GM19397 (cell line): ENCODE measurements at regions not wholly inside any gene's neighbourhood (a gene's known extent, or its start where the extent isn't known, plus 50 kb on each side); places are given as distances from the start of the nearest gene placed in this dataset.

Experiments
- ATAC-seq: cut with Tn5 transposase; IDR thresholded peaks from one replicate; pipeline ENCODE4 v1.9.1; 2021; ENCODE audit warnings: mild to moderate bottlenecking, moderate library complexity; ENCODE audit not compliant: unreplicated experiment

- no peak for ATAC-seq
These were observed 818.8 kb upstream of the NR2F2 start for GRCh38 chr15:95511671-95512070.

- ATAC-seq: no peak
These were observed 817.6 kb upstream of the NR2F2 start for GRCh38 chr15:95512906-95513305.

GRCh38 chr15:95519887-95520286 lies 810.6 kb upstream of the NR2F2 start:
- ATAC-seq: no peak

- ATAC-seq: no peak
These were observed 810.0 kb upstream of the NR2F2 start for GRCh38 chr15:95520511-95520910.

GRCh38 chr15:95520922-95521321 lies 809.6 kb upstream of the NR2F2 start:
- no peak for ATAC-seq

- no peak for ATAC-seq
These were observed 808.0 kb upstream of the NR2F2 start for GRCh38 chr15:95522533-95522932.

- ATAC-seq: no peak
These were observed 801.6 kb upstream of the NR2F2 start for GRCh38 chr15:95528920-95529319.

- ATAC-seq: no peak
These were observed 793.9 kb upstream of the NR2F2 start for GRCh38 chr15:95536638-95537037.

- ATAC-seq: no peak
These were observed 791.8 kb upstream of the NR2F2 start for GRCh38 chr15:95538693-95539092.

- no peak for ATAC-seq
These were observed 789.2 kb upstream of the NR2F2 start for GRCh38 chr15:95541301-95541700.

- ATAC-seq: no peak
These were observed 781.2 kb upstream of the NR2F2 start for GRCh38 chr15:95549168-95549738.

GRCh38 chr15:95550702-95551101 lies 779.8 kb upstream of the NR2F2 start:
- ATAC-seq: no peak

- ATAC-seq: no peak
These were observed 774.3 kb upstream of the NR2F2 start for GRCh38 chr15:95556225-95556624.

GRCh38 chr15:95556866-95557225 lies 773.7 kb upstream of the NR2F2 start:
- no peak for ATAC-seq

- no peak for ATAC-seq
These were observed 773.1 kb upstream of the NR2F2 start for GRCh38 chr15:95557226-95558046.

GRCh38 chr15:95558131-95558530 lies 772.4 kb upstream of the NR2F2 start:
- ATAC-seq: no peak

- ATAC-seq: no peak
These were observed 771.6 kb upstream of the NR2F2 start for GRCh38 chr15:95558916-95559315.

- ATAC-seq: no peak
These were observed 770.6 kb upstream of the NR2F2 start for GRCh38 chr15:95559875-95560394.

- ATAC-seq: no peak
These were observed 769.0 kb upstream of the NR2F2 start for GRCh38 chr15:95561463-95561862.

- ATAC-seq: no peak
These were observed 766.9 kb upstream of the NR2F2 start for GRCh38 chr15:95563634-95564033.

- no peak for ATAC-seq
These were observed 765.4 kb upstream of the NR2F2 start for GRCh38 chr15:95565016-95565600.

GRCh38 chr15:95565690-95566089 lies 764.8 kb upstream of the NR2F2 start:
- no peak for ATAC-seq
